ENCODE measurements at regions not wholly inside any gene's neighbourhood (a gene's known extent, or its start where the extent isn't known, plus 50 kb on each side); places are given as distances from the start of the nearest gene placed in this dataset.

DNA sequence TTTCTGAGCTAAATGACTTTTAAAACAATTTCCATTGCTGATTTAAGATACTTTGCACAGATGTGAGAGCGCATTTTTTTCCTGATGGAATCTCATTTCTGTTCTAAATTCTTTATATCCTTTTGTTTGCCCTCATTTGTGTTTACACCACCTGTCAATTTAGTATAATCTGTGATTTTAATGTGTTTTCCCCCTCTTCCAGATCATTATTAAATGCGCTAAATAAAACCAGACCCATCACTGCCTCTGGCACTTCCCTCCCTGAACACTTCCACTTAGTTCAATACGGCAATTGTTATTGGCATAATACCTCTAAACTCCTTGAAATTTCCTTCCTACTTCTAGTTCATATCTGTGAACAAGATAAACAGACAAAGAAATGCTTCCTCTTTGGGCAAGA is 186.9 kb upstream of the ADGRL2 start:
- no peak for DNase-seq

GRCh38 chr1:81607924-81608323 is 192.8 kb upstream of the ADGRL2 start:
- DNase-seq: no peak

DNA sequence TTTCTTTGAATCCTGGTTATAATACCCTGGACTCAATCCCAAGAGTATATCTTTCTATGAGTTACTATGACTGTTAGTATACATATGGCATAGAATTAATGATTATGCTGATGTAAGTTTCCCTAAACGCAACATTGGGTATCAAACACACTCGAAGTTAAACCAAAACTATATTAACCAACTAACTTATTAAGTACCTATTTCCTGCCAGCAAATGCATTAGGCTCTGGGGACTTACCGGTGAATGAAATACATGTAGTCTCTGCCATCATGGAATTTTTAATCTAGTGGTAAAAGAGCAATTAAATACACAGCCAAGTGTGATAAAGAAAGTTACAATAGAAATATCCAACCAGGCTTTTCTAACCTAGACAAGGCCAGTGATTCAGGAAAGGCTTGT is 193.6 kb upstream of the ADGRL2 start:
- DNase-seq: no peak

DNA sequence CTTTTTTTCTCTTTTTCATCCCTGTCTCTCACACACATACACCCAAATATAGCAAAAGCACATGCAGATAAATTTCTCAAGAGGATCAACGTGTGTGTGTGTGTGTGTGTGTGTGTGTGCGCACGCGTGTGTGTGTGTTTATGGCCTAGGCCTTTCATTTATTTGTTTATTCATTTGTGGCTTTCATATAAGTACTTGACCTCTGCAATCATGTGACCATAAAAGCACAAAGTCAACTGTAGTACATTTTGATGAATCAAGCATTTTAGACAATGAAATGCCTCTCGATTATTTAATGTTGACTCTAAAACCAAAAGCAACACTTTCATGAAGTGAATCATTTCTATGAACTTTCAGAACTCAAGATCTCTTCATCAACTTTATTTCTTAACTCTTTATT is 194.1 kb upstream of the ADGRL2 start:
- DNase-seq: no peak

DNA sequence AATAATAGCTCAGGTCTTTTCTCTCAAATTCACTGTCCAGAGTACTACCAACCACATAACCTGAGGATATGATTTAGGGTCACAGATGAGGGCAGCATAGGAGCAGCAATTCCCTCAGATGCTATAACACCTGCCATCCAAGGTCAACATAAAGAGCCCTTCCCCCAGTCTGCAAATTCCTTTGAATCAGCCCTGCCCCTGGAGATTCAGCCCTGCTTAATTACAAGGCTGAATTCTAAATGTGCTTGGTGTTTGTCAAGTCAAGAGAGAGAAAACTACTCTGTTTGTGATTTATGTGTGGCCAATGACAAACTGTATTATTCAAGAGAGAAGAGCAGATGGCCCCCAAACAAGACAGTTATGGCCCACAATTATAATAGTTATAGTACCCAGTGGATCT is 195.7 kb upstream of the ADGRL2 start:
- DNase-seq: no peak

GRCh38 chr1:81600878-81601622 is 199.7 kb upstream of the ADGRL2 start:
- no peak for DNase-seq

- DNase-seq: no peak
Measured at GRCh38 chr1:81600363-81600762, 200.4 kb upstream of the ADGRL2 start.

GRCh38 chr1:81598623-81599022 is 202.1 kb upstream of the ADGRL2 start:
- DNase-seq: no peak

DNA sequence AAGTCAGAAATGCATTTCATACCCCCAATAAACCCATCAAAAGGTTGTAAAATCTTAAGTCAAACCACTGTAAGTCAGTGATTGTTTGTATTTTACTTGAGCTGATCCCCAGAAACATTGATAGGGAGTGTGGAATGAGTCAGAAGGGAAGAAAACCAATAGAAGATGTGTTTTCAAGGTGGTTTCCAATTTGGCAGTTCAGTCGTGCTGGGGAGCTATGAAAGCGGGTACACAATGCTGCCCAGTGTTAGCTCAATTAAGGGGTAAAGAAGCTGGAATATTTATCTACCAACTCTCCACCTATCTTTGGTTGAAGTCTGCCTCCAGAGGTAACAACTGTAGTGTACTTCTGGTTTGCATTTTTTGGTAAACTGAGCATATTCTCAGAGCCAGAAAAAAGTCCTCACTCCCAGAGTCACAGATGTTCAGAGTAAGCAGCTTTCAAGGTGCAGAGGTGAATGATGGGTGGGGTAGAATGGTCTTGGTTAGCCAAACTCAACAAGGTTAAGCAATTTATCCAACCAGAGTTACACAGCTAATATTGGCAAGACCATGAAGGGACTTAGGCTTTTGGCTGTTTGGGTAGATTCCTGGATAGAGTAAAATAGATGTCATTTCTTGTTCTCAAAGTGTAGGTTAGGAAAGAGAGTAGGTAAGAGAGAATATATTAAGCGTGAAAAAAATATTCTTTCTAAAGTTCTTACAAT is 202.9 kb upstream of the ADGRL2 start:
- DNase-seq: no peak

DNA sequence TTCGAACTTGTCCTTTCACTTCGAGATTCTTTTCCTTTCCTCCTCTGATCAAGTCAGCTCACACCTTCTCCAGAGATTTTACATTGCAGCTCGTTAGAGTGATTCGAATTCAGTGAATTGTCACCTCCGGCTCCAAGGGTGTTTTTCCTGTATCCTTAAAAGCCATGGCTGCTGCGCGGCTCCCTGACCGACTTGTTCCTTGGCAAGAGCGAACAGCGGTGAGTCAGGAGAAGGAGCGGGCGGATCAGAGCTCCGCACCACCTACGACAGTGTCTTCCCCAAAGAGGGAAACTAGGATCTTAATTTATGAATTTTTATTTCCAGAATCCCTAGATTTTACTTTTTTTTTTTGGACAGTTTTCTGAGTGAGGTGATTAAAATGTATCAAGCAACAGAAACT is 204.4 kb upstream of the ADGRL2 start:
- DNase-seq: no peak

GRCh38 chr1:81594206-81594605 is 206.5 kb upstream of the ADGRL2 start:
- DNase-seq: no peak

- no peak for DNase-seq
Measured at GRCh38 chr1:81592233-81592632, 208.5 kb upstream of the ADGRL2 start.

- no peak for DNase-seq
Measured at GRCh38 chr1:81590171-81590570, 210.6 kb upstream of the ADGRL2 start.

DNA sequence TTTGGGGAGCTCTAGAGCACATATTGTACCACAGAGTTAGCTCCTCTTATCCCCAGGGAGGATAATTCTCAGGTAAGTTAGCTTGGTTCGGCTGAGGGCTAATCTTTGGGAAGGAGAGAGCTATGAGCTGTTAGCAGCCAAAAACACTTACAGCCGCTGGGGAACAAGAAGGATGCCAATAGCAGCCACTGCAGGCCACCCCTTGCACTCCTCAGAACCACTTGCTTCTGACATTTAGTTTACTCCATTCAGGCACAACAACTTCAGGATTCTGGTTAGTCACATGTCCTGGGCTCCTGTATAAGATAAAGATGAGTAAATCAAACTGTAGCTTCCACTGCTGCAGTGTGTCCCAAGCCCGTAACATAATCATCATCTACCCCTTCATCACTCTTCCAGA is 212.6 kb upstream of the ADGRL2 start:
- DNase-seq: no peak

DNA sequence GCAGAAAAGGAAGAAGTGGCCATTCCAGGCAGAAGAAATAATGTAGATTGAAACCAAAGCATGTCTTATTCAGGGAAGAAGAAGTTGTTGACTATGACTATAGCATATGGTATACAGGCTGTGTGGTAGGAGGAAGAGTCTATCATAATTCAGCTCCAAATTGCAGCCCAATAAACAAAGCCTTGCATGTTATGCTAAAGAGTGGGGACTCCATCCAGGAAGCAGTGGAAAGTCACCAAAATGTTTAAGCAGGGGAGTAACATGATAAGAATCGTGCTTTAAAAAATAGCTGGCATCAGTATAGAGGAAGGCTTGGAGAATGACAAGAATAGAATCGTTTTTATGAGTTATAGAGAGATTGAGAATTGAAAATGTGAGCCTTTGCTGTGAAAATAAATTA is 213.3 kb upstream of the ADGRL2 start:
- DNase-seq: no peak

DNA sequence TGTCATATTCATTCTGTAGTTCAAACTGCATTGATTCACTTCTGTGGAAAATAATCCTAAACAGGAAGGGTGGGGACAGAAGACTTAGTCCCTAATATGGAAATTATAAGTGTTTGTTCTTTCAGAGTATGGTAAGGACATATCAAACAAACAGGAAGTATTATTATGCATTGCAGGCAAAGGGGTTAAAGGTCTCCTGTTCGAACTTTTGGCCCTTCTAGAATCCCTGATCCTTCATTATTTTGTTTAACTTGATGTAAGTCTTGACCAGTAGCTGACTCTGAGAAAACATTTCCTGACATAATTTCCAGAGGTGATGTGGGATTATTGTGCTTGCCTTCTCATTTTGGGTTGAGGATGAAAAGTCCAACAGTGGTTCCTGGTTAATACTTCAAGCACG is 215.4 kb upstream of the ADGRL2 start:
- no peak for DNase-seq

- DNase-seq: no peak
Measured at GRCh38 chr1:81584398-81584797, 216.3 kb upstream of the ADGRL2 start.

DNA sequence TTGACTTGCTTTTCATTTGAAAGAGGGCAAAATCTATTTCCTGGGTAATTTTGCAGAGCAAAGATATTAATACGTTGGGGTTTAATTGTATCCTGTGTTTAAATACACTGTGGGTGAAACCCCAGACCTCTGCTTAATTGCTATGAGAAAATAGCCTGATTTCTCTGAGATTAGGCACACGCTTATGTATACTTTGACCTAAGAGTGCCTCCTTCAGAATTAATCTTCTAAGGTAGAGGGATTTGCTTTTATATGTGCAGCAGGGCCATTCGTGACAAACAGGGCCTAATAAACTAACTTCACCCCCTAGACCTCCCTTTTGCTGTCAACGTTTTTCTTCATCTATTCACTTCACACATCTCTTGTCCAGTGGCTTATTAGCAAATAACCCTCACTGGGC is 216.9 kb upstream of the ADGRL2 start:
- no peak for DNase-seq

- DNase-seq: no peak
Measured at GRCh38 chr1:81582467-81582986, 218.2 kb upstream of the ADGRL2 start.

- DNase-seq: no peak
Measured at GRCh38 chr1:81578867-81579266, 221.9 kb upstream of the ADGRL2 start.

- no peak for DNase-seq
Measured at GRCh38 chr1:81577004-81577697, 223.6 kb upstream of the ADGRL2 start.

GRCh38 chr1:81574408-81574807 is 226.3 kb upstream of the ADGRL2 start:
- DNase-seq: no peak

- DNase-seq: no peak
Measured at GRCh38 chr1:81573458-81573857, 227.3 kb upstream of the ADGRL2 start.

DNA sequence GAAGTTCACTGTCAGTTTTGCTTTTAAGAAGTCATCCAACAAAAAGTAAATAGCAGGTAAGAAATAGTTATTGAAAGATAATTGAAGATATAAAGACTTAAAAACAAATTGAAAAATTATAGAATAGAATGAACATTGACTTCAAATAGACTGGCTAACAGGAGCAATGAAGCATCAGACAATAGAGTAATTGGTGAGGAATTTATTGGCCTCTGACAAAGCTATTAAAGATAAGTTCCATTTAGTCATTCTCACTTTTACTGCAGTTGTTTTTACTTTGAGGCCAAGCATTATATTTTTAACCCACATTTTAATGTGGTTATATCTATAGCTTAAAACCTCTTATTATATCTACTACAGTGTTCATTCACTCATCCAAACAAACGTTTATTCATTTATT is 228.8 kb upstream of the ADGRL2 start:
- DNase-seq: no peak
